Activated CD8-positive, alpha-beta memory T cell treated with anti-CD3 and anti-CD28 coated beads, Interleukin-2, amount 50 U/mL, for 48 hours (primary cell): ENCODE measurements at regions not wholly inside any gene's neighbourhood (a gene's known extent, or its start where the extent isn't known, plus 50 kb on each side); places are given as distances from the start of the nearest gene placed in this dataset.
"Not testable (repeated sequence)": the region's sequence is repeated elsewhere in the genome, so short reads cannot be mapped to it uniquely, and the experiment has no call there.

ENCODE experiments used
- DNase-seq: peaks from one replicate; pipeline ENCODE4 v3.0.0-alpha.2; 2020

DNA sequence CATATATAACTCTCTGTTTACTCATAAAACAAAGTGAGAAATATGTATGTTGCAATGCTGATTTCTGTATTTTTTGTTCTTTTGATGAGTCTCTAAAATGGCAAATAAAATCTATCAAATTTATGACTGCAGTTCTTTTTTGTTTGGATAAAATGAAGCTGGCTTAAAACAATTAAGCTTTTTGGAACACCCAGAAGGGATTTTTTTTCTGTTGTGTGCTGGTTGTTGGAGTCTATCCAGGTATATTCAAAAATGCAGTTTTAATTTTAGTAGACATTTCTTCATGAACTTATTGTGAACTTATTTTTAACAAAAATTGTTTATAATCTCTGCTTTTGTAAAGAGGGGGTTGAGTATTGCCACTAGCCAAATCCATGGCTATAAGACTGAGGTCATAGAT is 405.5 kb downstream of the RAP2B start:
- no peak for DNase-seq

DNA sequence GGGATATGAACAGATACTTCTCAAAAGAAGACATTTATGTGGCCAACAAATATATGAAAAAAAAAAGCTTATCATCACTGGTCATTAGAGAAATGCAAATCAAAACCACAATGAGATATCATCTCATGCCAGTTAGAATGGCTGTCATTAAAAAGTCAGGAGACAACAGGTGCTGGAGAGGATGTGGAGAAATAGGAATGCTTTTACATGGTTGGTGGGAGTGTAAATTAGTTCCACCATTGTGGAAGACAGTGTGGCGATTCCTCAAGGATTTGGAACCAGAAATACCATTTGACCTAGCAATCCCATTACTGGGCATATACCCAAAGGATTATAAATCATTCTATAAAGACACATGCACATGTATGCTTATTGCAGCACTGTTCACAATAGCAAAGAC is 408.5 kb downstream of the RAP2B start:
- DNase-seq, result not testable (repeated sequence)

DNA sequence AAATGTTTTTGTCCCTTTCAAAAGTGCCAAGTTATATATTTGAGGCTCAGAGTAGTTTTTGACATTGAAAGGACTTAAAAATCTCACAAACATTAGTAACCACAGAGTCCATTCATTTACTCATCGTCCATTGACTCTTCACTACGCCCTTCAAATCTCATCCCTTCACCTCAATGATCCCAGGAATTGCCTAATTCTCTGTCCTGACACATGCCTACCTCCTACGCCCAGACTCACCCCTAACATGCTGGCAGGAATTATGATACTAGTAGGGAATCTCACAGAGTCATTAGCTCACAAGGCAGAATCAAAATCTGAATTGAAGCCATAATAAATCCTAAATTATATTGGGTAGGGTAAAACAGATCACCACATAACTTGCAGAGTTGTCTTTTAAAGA is 410.1 kb downstream of the RAP2B start:
- no peak for DNase-seq

DNA sequence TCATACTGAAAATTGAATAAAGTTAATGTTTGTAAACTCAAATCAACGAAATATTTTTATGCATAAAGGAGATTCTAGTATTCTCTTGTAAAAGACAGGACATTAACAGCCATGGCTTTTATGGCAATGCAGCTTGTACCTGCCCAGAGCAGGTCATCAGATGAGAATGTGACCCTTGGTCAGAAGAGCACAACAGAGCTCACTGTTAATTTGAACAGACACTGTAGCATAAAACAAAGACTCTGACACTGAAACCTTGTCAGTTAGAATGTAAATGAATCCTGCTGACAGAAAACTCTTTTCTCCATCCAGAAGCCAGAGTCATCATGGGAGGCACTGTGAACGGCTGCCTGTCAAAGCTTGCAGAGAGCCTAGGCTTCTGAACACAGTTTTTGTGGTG is 410.6 kb downstream of the RAP2B start:
- no peak for DNase-seq

DNA sequence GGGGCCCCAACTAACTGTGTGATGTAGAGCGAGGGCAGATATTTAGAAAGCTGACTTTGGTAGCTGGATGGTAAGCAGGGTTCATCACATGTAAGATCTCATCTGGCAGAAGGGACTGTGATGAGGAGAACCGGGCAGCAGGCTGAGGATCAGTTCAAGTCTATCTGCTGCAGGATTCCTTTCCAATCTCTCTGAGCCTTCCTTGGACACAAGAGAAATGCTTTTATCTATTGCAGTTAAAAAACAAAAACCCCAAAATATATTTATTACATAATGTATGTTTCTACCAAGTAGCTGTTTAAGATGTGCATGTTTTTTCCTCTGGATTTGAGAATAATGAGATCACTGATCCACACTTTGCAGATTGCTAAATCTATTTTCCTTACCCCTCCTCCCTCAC is 411.5 kb downstream of the RAP2B start:
- no peak for DNase-seq

DNA sequence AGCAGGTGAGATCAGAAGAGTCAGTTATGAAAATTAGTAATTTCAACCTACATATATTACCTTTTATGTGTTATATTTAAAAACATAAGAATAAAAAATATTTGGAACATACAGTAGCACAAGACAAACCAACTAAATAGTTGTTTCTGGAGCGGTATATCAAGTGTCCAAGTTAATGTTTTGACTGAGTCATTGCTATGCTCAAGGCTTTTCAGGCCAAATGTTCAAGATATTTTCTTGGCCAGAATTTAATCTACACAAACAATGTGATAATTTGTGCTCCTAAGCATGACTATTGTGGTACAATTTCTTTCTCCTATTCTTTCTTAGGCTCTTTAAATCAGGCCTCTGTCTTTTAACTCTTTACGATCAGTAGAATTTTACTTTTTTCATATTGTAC is 412.4 kb downstream of the RAP2B start:
- DNase-seq, result no peak

DNA sequence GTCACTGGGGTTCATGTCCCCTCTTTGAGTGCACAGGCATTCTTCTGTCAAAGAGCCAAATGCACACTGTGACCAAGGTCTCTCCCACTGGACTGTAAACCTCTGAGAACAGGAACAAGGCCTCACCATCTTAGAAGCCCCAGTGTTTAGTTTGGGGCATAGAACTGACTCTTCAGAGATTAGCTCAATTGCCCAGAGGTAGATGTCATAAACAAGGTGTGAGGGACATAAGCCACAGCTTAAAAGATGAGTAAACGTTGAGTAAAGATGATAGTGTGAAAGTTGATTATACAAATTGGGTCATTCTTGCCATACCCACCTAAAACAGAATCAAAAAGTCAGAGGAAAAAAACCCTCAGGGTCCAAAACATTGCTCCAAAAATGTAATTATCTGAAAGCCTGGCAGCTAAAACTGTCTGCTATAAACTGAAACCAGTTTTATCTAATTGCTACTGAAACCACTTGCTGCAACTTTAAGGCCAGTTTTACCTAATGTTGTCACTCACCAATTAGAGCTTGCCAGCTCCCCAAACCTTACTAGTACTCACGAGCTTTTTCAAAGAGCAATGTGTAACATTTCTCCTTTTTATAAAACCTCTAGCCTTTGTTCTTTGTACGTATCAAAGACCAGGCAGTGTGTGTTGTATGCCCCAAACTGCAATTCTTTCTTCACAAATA is 415.2 kb downstream of the RAP2B start:
- no peak for DNase-seq

DNA sequence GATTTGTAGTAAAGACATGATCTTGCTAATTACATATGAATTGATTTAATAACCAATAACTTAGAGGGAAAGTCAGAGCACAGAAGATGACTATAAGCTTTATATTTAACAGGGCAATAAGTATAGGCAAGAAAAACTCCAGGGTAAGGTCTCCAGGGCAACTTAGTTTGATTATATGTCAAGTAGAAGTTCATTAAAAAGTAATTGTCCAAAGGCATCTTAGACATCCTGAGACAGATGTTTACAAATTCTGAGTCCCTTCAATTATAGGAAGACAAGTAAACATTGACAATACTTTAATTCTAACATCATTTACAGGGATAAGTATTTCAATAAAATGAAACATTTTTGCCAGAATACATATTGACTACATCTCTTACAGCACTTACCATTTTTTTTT is 416.0 kb downstream of the RAP2B start:
- no peak for DNase-seq

DNA sequence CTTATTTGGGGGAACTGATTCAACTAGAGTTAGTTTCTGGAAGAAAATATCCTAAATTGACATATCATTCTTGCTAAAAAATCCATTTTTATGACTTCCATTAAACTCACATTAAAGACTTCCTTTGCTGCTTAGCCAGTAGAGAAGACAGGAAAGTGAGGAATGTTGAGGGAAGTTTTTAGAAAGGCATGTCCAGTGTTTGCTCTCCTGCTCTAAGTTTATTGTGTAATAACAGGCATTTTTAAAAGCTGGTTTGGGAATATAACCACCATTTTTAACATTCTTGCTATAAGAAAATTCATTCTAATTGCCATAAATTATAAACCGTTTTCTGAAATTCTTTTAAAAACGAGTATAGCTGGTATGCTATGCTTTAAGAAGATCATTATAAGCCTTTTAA is 428.0 kb downstream of the RAP2B start:
- no peak for DNase-seq

DNA sequence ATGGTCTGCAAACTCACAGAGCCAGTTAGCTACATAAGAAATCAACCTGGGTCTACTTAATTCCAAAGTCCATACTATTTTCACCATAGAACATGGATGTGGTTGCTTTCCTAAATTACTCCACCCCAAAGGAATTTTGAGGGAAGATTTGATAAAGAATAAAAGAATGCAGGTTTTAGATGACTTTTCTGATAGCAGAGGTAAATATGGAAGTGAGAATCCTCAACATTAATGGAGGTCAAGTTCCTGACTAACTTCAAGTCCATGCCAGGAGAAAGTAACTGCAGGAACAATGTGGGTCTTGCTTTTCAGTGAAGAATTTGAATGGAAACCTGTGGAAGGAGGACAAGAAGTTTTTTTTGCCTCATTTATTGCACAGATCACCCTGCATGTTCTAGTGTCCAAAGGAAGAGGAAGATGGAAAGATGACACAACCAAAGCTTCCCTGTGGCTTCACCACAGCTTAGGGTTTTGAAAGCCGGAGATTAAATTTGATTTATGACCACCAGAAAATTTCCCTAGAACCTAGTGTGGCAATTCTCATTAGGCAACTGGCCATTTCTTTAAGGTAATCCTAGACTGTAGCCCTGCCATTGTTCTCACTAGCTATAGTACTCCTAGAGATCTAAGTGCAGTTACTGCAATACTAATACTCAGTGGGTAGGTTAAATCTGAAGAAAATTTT is 429.7 kb downstream of the RAP2B start:
- no peak for DNase-seq

DNA sequence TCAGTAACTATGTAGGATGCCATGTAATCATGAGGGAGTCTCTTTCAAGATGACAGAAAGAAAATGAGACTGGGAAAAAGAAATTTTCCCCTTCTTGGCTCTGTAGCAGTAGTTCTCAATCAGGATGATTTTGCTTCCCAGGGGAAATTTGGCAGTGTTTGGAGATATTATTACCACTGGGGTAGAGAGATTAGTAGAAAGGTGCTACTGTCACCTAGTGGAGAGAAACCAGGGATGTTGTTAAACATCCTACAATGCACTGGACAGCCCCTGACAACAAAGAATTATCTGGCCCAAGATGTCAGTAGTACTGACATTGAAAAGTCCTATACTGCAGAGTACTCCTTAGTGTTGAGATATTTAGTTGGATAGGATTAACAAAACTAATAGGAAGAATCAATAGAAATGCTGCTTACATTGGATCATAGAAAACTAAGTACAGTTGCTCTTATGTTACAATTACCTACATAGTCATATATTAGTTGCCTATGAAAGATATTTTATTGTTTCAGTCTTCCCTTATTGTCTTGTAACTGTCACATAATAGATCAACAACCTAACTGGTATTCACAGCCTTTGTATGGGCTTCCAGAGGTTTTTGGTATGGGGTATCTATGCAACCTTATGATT is 433.3 kb downstream of the RAP2B start:
- no peak for DNase-seq

DNA sequence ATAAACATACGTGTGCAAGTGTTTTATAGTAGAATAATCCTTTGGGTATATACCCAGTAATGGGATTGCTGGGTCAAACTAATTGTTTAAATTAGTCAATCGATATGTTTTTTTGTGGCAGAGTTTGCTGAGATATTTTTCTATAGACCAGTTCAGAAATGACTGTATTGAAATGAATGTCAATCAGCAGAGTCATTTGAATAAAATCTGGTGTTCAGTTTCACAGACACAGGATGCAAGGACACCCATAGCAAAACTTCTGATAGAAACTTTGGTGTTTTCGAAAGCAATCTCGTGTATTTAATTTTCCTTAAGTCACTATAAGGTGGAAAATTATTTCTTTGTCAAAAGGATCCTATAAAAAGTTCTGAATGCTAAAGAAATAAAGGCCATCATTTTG is 434.4 kb downstream of the RAP2B start:
- DNase-seq, result no peak

DNA sequence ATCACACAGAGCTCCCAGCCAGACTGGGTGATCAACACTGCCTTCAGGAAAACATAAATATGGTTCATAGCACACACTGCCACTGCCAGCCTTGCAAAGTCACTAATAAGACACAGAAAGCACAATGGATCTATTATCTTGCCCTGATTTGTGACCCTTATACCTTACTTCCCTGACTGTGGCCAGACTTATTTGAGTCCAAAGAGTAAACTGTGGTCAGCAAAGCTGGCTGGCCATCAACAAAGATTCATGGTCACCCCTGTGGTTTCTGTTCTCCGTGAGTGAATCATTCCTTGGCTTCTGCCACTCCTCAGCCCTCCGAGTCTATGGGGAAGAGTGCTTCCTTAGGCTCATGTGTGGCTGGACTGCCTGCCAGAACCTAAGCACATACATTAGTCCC is 437.7 kb downstream of the RAP2B start:
- no peak for DNase-seq

DNA sequence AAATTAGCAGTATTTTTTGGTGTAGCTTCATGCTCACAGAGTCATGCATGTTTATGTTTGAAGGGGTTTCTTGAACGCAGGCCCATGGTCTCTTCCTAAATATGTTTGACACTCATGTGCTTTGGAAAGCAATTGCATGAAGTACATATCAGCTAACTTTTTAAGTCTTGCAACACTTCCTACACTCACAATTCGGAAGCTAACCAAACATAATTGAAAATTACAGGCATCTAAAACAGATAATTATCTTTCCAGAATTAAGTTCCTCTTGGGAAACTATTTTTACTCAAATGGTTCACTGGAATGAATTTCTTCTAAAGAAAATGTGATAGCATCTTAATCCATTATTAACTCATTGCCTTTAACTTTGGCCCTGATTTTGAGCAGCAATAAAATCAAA is 438.9 kb downstream of the RAP2B start:
- no peak for DNase-seq

DNA sequence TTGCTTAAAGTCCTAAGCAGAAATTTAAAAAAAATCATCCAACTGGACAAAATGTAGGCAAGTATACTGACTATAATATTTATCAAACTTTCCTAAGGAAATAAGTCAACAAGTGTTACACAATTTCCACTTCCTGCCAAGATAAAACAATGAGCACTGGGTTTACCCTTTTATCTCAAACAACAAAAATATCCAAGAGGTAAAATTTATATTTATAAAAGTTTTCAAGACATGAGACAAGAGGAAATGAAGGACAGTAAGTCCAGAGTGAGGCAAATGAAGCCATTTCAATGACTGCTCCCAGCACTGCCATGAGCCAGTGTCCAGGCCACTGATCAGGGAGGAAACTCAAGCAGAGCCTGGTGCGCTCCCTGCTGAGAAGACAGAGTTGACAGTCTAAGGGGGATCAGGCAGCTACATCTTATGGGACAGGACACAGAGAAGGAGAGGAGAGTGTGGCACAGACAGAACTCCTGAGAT is 439.4 kb downstream of the RAP2B start:
- DNase-seq, result no peak

DNA sequence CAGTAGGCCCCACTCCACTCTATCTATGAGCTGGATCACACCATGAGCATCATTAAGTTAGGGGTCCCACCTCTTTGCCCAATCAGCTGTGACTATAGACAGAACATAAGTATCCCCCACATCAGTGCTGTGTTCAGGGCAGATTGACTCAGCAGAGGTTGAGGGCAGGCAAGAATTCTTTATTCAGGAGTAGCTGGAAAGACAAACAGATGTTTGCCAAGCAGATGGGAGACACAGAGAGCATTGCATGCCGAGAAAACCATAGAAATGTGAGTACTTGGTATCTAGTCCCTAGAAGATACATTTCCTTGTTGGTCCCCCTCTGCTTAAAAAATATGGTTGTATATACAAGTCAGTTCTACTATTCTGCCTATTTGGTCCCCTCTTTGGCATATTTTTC is 440.8 kb downstream of the RAP2B start:
- no peak for DNase-seq

DNA sequence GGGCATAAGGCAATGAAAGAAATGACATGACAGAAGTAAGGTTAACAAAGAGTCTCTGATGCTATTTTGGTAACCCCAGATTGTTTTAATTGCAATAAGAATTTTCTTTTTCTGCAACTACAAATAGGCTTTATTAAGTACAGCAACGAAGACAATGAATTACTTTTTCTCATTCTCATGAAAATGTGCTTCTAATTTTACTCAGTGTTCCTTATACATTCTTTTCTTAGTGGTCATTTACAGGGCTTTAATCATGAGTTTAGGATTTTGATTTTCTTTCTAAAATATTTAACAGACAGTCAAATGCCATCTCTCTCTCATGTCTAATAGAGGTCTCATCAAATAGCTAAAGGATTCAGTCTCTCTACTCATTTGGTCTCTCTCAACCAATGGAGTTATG is 452.1 kb downstream of the RAP2B start:
- DNase-seq, result no peak

DNA sequence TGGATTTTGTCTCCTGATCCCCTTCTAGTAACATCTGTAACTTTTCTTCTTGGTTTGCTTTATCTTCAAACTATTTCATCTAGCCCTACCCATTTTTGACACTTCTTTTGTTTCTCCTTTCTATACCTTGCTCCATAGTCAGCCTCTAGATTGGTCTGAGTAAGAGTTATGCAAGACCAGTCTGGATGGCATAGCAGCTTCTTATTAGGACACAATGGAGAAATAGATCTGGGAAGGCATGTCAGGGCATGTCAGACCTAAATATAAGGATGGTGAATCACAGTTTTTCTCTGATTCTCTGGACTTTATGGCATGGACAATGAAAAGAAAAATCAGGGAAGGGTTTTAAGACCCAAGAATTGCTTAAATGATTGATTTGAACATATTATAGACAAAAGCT is 452.5 kb downstream of the RAP2B start:
- DNase-seq, result no peak

DNA sequence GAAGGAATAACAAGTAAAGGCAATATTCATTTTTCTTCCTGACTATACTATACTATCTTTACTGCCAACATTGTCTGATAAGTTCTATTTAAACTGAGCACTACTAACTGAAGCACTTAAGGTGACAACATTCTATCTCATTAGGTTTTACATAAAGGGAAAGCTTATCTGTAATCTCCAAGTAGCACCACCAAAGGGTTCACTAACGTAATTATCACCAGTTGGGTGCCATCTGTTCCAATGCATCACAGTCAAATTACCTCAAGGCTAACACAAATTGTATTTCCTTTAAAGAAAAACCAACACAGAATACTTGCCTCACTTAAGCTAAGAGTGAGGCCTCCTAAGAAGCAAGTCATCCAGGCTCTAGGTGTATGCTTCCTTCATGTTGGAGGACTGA is 453.8 kb downstream of the RAP2B start:
- DNase-seq, result no peak

DNA sequence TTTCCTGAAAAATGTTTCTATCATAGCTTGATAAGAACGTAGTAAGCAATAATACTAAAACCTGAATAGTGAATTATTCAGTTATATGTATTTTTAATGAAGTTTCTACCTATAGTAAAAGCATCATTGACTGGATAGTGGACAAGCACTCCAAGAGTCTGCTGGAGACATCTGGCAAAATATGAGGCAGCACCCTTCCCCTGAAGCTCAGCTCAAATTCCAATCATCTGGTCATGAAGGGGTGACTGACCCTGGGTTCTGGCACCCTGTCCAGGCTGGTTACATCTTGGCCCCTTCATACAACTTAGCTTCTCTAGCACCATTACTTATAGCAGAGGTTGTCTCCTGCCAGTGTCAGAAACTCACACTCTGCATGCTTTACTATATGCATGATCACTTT is 455.4 kb downstream of the RAP2B start:
- no peak for DNase-seq

DNA sequence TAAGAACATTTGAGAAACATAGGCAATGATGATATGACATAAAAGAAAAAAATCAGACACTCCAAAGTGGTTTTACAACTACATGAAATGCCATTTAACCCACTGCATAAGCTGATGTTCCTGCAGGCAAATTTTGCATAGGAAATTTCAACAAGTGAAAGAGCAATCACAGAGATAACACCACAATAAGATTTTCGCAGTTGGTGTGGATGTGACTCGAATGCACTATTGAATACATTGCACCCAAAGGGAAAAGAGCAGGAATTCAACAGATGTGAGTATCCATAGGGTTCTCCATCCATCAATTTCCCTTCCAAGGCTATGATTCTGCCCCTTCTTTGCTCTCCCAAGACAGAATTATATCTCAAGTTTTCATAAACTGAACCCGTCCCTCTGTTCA is 456.1 kb downstream of the RAP2B start:
- no peak for DNase-seq

DNA sequence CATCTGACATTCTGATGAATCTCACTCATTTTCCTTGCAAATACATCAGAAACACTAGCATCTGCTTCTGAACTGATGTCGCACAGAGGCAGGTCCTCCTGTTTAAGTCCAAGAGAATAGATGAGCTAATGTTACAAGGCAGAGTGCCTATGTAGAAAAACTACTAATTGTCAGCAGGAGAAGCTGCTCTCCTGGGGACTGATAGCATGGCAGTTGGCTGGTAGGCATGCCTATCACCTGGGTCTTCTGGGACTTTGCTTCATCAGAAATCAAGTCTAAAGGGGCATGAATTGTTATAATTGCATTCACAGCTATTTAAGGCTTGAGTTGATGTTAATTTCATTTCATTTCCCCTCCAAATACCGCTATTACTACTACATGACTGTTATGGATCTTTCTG is 457.2 kb downstream of the RAP2B start:
- DNase-seq, result no peak

DNA sequence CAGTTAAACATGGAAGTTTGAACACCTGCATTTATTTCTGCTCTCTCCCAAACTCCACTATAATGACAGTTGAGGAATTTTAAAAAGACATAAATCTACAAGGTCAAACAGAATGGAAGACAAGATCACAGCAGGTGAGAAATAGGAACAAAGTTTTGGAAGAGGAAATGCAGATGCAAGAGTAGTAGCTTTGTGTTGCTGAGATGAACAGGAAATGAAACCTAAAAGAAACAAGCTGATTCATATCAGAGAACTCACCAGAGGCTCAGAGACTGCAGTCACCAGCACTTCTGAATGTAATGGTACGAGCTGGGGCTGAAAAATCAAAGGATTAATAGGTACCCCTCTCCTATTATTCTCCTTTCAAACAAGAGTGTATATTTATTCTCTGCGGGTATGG is 459.9 kb downstream of the RAP2B start:
- DNase-seq, result no peak

DNA sequence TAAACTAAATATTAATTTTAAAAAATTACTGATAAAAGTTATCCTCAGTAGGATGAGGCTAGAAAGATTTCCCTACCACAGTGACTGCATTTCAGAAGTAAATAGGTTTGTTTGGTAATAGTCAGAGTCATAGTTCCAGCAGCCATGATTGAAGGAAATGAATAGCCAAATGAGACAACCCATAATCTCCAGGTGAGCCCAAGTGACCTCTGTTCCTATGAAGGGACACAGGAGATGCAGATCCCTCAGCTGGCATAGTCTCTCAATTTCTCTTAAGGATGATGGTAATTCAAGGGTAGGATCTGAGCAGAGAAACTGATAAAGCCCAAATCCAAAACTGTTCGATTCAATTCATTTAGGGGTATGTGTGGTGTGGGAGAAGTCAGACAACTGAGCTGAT is 461.8 kb downstream of the RAP2B start:
- DNase-seq, result no peak
